Cardiac muscle cell (in vitro differentiated cells and primary cell): ENCODE measurements at regions not wholly inside any gene's neighbourhood (a gene's known extent, or its start where the extent isn't known, plus 50 kb on each side); places are given as distances from the start of the nearest gene placed in this dataset.

ENCODE experiments used
- DNase-seq, 2 donors: peaks; one replicate each; pipeline versions ENCODE4 v3.0.0 to v3.0.0-alpha.2; 2010 to 2017; ENCODE audit warnings: low read depth in 1 of 2, low spot score in 1 of 2
- H3K27ac ChIP-seq: fragments of 200-600 bp; sonication (generic); 2 replicates; pipeline ENCODE4 v1.5.1; 2016
- H3K27me3 ChIP-seq: fragments of 200-600 bp; sonication (generic); 2 replicates; pipeline ENCODE4 v1.6.0; 2016; ENCODE audit warnings: control low read depth
- H3K36me3 ChIP-seq: fragments of 200-600 bp; sonication (generic); 2 replicates; pipeline ENCODE4 v1.5.1; 2016; ENCODE audit warnings: control low read depth
- H3K4me1 ChIP-seq: fragments of 200-600 bp; sonication (generic); 2 replicates; pipeline ENCODE4 v1.8.1; 2017; ENCODE audit warnings: low read depth, mild to moderate bottlenecking, mixed run types
- H3K4me3 ChIP-seq: fragments of 200-600 bp; sonication (generic); 2 replicates; pipeline ENCODE4 v1.5.1; 2016; ENCODE audit warnings: mild to moderate bottlenecking
- H3K9me3 ChIP-seq: fragments of 200-600 bp; sonication (generic); 2 replicates; pipeline ENCODE4 v1.5.1; 2017; ENCODE audit warnings: low read depth, mild to moderate bottlenecking, control low read depth
- TF ChIP-seq, protein P1 (sequence below): IDR thresholded peaks from 2 replicates; pipeline ENCODE4 v1.5.1; 2012; ENCODE audit warnings: low read depth, mild to moderate bottlenecking, low read length

DNA sequence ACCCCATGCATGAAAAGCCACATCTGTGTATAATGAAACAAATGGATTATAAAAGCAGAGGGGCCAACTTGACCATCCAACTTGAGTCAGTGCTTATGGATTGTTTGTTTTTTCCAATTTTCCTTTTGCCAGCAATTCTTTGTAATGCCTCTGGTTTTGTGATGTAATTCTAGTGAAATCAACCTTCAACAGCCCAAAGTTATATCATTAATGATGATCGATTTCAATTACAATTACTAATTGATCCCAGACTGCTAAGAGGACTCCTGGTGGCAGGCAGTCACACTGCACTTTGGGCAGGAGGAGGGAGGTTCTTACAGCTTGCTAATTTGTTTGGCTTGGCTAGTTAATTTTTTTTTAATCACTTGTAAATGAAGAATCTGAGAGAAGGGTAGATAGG is 552.3 kb downstream of the NUF2 start:
- Histone ChIP-seq H3K27ac (no peak overlapping the region), H3K4me3 (no peak overlapping the region), H3K4me1 (peaks cover 12% of the 10 kb centered on the region), H3K36me3 (no peaks in the 10 kb centered on the region), H3K27me3 (no peaks in the 10 kb centered on the region), H3K9me3 (no peaks in the 10 kb centered on the region)
- TF ChIP-seq, protein P1, sequence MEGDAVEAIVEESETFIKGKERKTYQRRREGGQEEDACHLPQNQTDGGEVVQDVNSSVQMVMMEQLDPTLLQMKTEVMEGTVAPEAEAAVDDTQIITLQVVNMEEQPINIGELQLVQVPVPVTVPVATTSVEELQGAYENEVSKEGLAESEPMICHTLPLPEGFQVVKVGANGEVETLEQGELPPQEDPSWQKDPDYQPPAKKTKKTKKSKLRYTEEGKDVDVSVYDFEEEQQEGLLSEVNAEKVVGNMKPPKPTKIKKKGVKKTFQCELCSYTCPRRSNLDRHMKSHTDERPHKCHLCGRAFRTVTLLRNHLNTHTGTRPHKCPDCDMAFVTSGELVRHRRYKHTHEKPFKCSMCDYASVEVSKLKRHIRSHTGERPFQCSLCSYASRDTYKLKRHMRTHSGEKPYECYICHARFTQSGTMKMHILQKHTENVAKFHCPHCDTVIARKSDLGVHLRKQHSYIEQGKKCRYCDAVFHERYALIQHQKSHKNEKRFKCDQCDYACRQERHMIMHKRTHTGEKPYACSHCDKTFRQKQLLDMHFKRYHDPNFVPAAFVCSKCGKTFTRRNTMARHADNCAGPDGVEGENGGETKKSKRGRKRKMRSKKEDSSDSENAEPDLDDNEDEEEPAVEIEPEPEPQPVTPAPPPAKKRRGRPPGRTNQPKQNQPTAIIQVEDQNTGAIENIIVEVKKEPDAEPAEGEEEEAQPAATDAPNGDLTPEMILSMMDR: peak; percentile 29
- DNase-seq: no peak

DNA sequence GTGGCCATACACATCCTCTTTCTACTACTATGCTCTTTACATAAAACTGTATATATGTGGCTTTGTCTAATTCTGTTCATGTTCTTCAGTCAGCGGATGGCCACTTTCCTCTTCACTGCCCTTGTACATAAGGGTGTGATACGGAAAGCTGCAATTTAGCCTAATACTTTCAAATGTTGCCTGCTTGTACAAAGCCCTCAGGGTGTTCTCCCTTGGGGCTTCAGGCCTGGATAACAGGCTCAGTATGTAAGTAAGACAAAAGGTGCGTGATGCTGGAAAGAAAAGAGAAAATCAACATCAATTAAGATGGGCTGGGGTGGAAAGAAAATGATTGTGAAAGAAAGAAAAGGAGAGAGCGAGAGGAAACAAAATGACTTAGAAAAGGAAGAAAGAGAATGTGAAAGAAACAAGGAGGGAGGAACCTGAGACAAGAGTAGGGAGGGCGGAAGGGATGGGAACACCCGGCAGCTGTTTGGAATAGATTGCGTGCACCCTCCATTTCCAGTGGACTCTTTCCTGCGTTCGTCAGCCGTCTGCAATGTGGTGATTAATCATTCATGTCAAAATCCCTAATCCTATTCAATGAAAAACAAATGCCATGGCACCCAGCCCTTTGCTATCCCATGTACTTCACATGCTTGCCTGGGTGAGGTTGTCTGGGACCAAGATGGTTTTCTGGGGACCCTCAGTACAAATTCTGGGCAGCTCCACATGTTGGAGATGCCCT is 553.6 kb downstream of the NUF2 start:
- no peak overlapping the region for H3K4me3 ChIP-seq
- no peaks in the 10 kb centered on the region for H3K36me3 ChIP-seq
- peaks cover 12% of the 10 kb centered on the region for H3K4me1 ChIP-seq
- no peaks in the 10 kb centered on the region for H3K27me3 ChIP-seq
- no peak overlapping the region for H3K27ac ChIP-seq
- H3K9me3 ChIP-seq: no peaks in the 10 kb centered on the region
- peak in 1 of 2 donors; percentile 73 for DNase-seq
- TF ChIP-seq, protein P1: no peak

DNA sequence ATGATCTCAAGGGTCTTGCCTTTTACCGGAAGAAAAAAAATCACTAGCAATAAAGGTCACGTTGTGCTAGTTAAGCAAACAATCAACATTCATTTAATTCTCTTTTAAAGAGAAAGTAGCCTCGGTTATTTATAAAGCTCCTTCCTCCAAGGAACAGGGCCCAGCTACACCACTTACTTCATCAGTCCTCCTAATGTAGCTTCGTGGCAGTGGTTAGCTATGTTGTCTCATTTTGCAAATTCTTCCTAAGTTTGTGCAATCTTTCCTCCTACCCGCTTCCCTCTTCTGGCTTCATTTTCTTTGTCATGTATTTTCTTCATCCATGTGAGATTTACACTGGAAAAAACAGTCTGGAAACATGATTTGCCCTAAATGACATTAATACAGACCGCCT is 554.2 kb downstream of the NUF2 start:
- Histone ChIP-seq H3K27me3 (no peaks in the 10 kb centered on the region), H3K9me3 (no peaks in the 10 kb centered on the region), H3K4me1 (peaks cover 12% of the 10 kb centered on the region), H3K36me3 (no peaks in the 10 kb centered on the region), H3K27ac (no peak overlapping the region), H3K4me3 (no peak overlapping the region)
- TF ChIP-seq, protein P1: no peak
- peak in 1 of 2 donors; percentile 78 for DNase-seq

- H3K27me3 ChIP-seq: no peaks in the 10 kb centered on the region
- no peak overlapping the region for H3K27ac ChIP-seq
- no peaks in the 10 kb centered on the region for H3K36me3 ChIP-seq
- H3K4me3 ChIP-seq: no peak overlapping the region
- TF ChIP-seq, protein P1: no peak
- DNase-seq: no peak
- H3K4me1 ChIP-seq: peaks cover 11% of the 10 kb centered on the region
- H3K9me3 ChIP-seq: no peaks in the 10 kb centered on the region
Observed at GRCh38 chr1:163876546-163876945, 554.8 kb downstream of the NUF2 start.

DNA sequence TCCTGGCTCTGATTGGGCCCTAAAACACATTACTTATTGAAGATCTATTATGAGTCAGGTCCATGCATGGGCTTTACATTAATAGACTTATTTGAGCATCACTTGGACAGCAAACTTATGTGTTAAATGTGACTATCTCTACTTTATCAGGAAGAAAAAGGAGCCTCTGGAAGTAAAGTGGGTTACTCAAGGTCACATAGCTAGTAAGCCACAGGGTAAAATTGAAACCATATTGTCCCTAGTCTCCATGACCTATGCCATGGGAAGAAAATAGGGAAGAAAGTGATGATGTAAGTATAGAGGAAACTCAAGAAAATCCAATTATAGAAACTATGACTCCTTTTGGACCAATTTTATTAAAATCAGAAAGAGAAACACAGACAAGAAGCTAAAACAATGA is 555.3 kb downstream of the NUF2 start:
- H3K27ac ChIP-seq: no peak overlapping the region
- no peak for DNase-seq
- H3K27me3 ChIP-seq: no peaks in the 10 kb centered on the region
- H3K36me3 ChIP-seq: no peaks in the 10 kb centered on the region
- TF ChIP-seq, protein P1: no peak
- H3K4me1 ChIP-seq: peaks cover 7% of the 10 kb centered on the region
- H3K9me3 ChIP-seq: no peaks in the 10 kb centered on the region
- H3K4me3 ChIP-seq: no peak overlapping the region
